ENCODE measurements at regions not wholly inside any gene's neighbourhood (a gene's known extent, or its start where the extent isn't known, plus 50 kb on each side); places are given as distances from the start of the nearest gene placed in this dataset.

DNA sequence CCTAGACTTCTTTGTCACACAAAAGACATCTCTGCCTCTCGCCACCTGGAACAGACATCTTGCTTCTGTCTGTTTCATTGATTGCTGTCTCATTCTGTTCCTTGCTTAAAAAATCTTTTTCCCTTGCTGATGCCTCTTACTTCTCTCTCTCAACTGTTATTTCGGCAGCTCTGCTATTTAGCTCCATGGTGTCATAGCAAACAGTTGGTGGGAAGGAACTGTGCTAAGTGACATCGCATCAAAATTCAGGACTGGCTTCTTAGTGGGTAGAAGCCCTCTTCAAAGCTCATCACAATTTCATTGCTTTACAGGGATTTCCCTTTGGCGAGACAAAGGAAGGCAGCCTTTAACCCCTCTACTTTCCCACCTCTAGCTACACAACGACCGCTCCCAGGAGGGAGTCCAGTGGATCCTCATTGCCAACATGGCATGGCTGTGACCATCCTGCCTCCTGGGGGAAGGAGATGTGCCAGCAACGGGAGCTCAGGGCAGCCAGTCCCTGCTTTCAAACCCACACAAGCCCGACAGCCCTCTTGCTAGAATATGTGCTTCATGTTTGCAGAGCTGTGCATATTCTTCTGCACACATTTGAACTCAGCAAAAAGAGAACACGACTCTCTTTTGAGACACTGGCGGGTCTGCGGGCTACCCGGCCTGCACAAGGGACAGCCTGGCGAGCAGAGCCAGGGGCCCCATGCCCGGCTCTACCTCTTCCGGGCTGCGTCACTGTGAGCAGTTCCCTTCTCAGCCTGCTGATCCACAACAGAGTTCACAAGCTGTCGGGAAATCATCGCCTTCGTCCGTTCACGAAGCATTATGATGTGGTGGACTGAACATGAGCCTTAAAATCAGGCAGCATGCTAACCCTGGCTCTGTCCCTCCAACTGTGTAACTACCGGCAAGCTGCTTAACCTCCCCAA, 51.1 kb upstream of the JAM3 start:
- no peaks in the 10 kb centered on the region for H3K27me3 ChIP-seq
- no peaks in the 10 kb centered on the region for H3K9me3 ChIP-seq
- H3K27ac ChIP-seq (replicated peaks in 1 of 4), result no peak overlapping the region
- no peak for DNase-seq (ENCODE audit: extremely low spot score)
- peaks cover 2 to 20% (median 15%) of the 10 kb centered on the region in 4 donors for H3K4me1 ChIP-seq
- H3K4me3 ChIP-seq, result no peak overlapping the region
- intact Hi-C loops (cut with DNase I), result loop anchor here (5.0 kb wide), 1 partner anchor 45 kb away; no protein-coding TSS in a partner anchor
- 89% methylated on average over 22 of the region's 22 CpGs for WGBS
- TF ChIP-seq EP300 (IDR thresholded peaks at IDR 0.05), result no peak
- TF ChIP-seq POLR2AphosphoS5 (IDR thresholded peaks at IDR 0.05), result no peak
- no peak for TF ChIP-seq POLR2A (IDR thresholded peaks at IDR 0.05; ENCODE audit: low read depth)
- TF ChIP-seq, protein P1, sequence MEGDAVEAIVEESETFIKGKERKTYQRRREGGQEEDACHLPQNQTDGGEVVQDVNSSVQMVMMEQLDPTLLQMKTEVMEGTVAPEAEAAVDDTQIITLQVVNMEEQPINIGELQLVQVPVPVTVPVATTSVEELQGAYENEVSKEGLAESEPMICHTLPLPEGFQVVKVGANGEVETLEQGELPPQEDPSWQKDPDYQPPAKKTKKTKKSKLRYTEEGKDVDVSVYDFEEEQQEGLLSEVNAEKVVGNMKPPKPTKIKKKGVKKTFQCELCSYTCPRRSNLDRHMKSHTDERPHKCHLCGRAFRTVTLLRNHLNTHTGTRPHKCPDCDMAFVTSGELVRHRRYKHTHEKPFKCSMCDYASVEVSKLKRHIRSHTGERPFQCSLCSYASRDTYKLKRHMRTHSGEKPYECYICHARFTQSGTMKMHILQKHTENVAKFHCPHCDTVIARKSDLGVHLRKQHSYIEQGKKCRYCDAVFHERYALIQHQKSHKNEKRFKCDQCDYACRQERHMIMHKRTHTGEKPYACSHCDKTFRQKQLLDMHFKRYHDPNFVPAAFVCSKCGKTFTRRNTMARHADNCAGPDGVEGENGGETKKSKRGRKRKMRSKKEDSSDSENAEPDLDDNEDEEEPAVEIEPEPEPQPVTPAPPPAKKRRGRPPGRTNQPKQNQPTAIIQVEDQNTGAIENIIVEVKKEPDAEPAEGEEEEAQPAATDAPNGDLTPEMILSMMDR (IDR thresholded peaks at IDR 0.05), result no peak
- H3K36me3 ChIP-seq, result no peaks in the 10 kb centered on the region
